Astrocyte of the cerebellum (primary cell): ENCODE measurements at regions not wholly inside any gene's neighbourhood (a gene's known extent, or its start where the extent isn't known, plus 50 kb on each side); places are given as distances from the start of the nearest gene placed in this dataset.

Source experiments
- DNase-seq: peaks from one replicate; pipeline ENCODE4 v3.0.0-alpha.2; 2011; ENCODE audit warnings: low read depth
- H3K4me3 ChIP-seq: 2 replicates; pipeline ENCODE4 v1.5.1; 2011; ENCODE audit warnings: mild to moderate bottlenecking, low read depth, low read length, moderate library complexity
- CTCF ChIP-seq: IDR thresholded peaks from 2 replicates; pipeline ENCODE4 v1.5.1; 2012; ENCODE audit warnings: low read length, low read depth, moderate library complexity, mild to moderate bottlenecking; ENCODE audit errors: missing control alignments
- in situ Hi-C: cut with HindIII; loops from 2 replicates; pipeline ENCODE4 v1.10.0; 2017; ENCODE audit warnings: low sequenced_read_pairs

- no peak for DNase-seq
- in situ Hi-C loops = no loop called here
- TF ChIP-seq CTCF = no peak
- H3K4me3 ChIP-seq = no peak overlapping the region
Measured at GRCh38 chr9:26460624-26461023, 432.0 kb downstream of the CAAP1 start.

GRCh38 chr9:26459959-26460358, 432.6 kb downstream of the CAAP1 start:
- no peak overlapping the region for H3K4me3 ChIP-seq
- in situ Hi-C loops = no loop called here
- DNase-seq = no peak
- no peak for TF ChIP-seq CTCF

GRCh38 chr9:26458054-26458453, 434.5 kb downstream of the CAAP1 start:
- TF ChIP-seq CTCF = no peak
- in situ Hi-C loops = no loop called here
- no peak for DNase-seq
- H3K4me3 ChIP-seq = no peak overlapping the region

GRCh38 chr9:26457151-26457550, 435.5 kb downstream of the CAAP1 start:
- no peak for DNase-seq
- in situ Hi-C loops = no loop called here
- no peak overlapping the region for H3K4me3 ChIP-seq
- TF ChIP-seq CTCF = no peak

GRCh38 chr9:26439061-26439624, 453.5 kb downstream of the CAAP1 start:
- H3K4me3 ChIP-seq = no peak overlapping the region
- no peak for TF ChIP-seq CTCF
- in situ Hi-C loops = no loop called here
- DNase-seq = no peak

- in situ Hi-C loops = no loop called here
- H3K4me3 ChIP-seq = no peak overlapping the region
- no peak for TF ChIP-seq CTCF
- no peak for DNase-seq
Measured at GRCh38 chr9:26437056-26437711, 455.4 kb downstream of the CAAP1 start.
